ENCODE measurements at regions not wholly inside any gene's neighbourhood (a gene's known extent, or its start where the extent isn't known, plus 50 kb on each side); places are given as distances from the start of the nearest gene placed in this dataset.
A peak's percentile ranks its signal among the peaks of the same experiment; 100 is the strongest.

- FAIRE-seq (no peak), DNase-seq (ENCODE audit: low spot score) (no peak)
These were observed 286.0 kb upstream of the FBXL7 start for GRCh38 chr5:15214010-15214409.

- FAIRE-seq (no peak), DNase-seq (ENCODE audit: low spot score) (no peak)
These were observed 290.8 kb upstream of the FBXL7 start for GRCh38 chr5:15209053-15209762.

- FAIRE-seq = no peak
- no peak for DNase-seq (ENCODE audit: low spot score)
These were observed 293.8 kb upstream of the FBXL7 start for GRCh38 chr5:15206133-15206532.

- DNase-seq (ENCODE audit: low spot score) (no peak), FAIRE-seq (no peak)
These were observed 296.6 kb upstream of the FBXL7 start for GRCh38 chr5:15203376-15203775.

GRCh38 chr5:15191012-15191411, 309.0 kb upstream of the FBXL7 start:
- FAIRE-seq (peak; percentile 2), DNase-seq (ENCODE audit: low spot score) (no peak)

GRCh38 chr5:15183520-15183919, 311.9 kb upstream of the ANKH start:
- peak; percentile 58 for FAIRE-seq
- no peak for DNase-seq (ENCODE audit: low spot score)

GRCh38 chr5:15170173-15170572, 298.6 kb upstream of the ANKH start:
- FAIRE-seq (no peak), DNase-seq (ENCODE audit: low spot score) (no peak)

GRCh38 chr5:15168358-15168757, 296.8 kb upstream of the ANKH start:
- FAIRE-seq = no peak

GRCh38 chr5:15160091-15160490, 288.5 kb upstream of the ANKH start:
- FAIRE-seq = no peak
- DNase-seq (ENCODE audit: low spot score) = no peak

More at GRCh38 chr5:15168358-15168757, 296.8 kb upstream of the ANKH start:
- DNase-seq (ENCODE audit: low spot score) = no peak

- DNase-seq (ENCODE audit: low spot score) (no peak), FAIRE-seq (no peak)
These were observed 288.0 kb upstream of the ANKH start for GRCh38 chr5:15159606-15160005.

GRCh38 chr5:15142458-15142857, 270.9 kb upstream of the ANKH start:
- DNase-seq (ENCODE audit: low spot score) = no peak
- no peak for FAIRE-seq

- no peak for FAIRE-seq
- no peak for DNase-seq (ENCODE audit: low spot score)
These were observed 265.8 kb upstream of the ANKH start for GRCh38 chr5:15137414-15137813.

- FAIRE-seq = no peak
These were observed 264.1 kb upstream of the ANKH start for GRCh38 chr5:15135661-15136060.

GRCh38 chr5:15133456-15133965, 261.9 kb upstream of the ANKH start:
- FAIRE-seq = no peak
- DNase-seq (ENCODE audit: low spot score) = no peak

More at GRCh38 chr5:15135661-15136060, 264.1 kb upstream of the ANKH start:
- no peak for DNase-seq (ENCODE audit: low spot score)

- DNase-seq (ENCODE audit: low spot score) = no peak
- no peak for FAIRE-seq
These were observed 261.3 kb upstream of the ANKH start for GRCh38 chr5:15132816-15133405.

- no peak for FAIRE-seq
- DNase-seq (ENCODE audit: low spot score) = no peak
These were observed 260.3 kb upstream of the ANKH start for GRCh38 chr5:15131909-15132308.

- DNase-seq (ENCODE audit: low spot score) (no peak), FAIRE-seq (no peak)
These were observed 253.4 kb upstream of the ANKH start for GRCh38 chr5:15124871-15125568.

GRCh38 chr5:15124461-15124860, 252.9 kb upstream of the ANKH start:
- no peak for FAIRE-seq

GRCh38 chr5:15117688-15118087, 246.1 kb upstream of the ANKH start:
- no peak for FAIRE-seq
- no peak for DNase-seq (ENCODE audit: low spot score)

More at GRCh38 chr5:15124461-15124860, 252.9 kb upstream of the ANKH start:
- DNase-seq (ENCODE audit: low spot score) = no peak

- DNase-seq (ENCODE audit: low spot score) (no peak), FAIRE-seq (no peak)
These were observed 245.4 kb upstream of the ANKH start for GRCh38 chr5:15116996-15117395.

GRCh38 chr5:15106530-15107283, 235.1 kb upstream of the ANKH start:
- FAIRE-seq = no peak
- no peak for DNase-seq (ENCODE audit: low spot score)

All from RCC 7860 (cell line).